ENCODE measurements at regions not wholly inside any gene's neighbourhood (a gene's known extent, or its start where the extent isn't known, plus 50 kb on each side); places are given as distances from the start of the nearest gene placed in this dataset.

DNA sequence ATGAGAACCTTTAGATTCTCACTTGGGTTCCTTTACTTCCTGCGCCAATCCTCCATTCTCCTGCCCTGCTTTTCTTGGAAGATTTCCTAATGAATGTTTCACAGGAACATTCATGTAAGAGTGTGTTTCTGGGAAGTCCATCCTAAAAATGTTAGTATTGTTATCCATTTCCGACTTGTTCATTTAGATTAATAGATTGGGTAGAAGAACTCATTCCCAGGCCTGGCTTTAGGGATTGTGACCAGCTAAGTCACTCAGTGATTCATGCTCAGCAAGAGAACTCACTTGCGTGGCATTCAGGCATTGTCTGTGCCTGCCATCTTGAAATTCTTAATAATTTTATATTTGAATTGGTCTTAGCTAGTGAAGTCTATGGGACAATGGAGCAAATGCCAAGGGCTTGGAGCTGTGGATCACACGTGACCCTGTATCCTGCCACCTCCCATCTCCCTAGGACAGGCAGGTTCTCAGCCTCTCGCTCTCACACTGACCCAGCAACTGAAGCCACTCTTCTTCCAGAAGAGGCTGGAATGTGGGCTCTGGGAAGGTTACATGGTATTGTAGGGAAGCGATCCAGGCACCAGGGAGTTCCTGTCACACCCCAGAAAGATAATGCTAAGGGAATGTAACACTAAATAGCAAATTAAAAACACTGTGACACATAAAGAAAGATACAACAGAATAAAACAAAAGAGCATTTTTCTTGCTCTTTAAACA lies 562.1 kb downstream of the TMA16 start:
- TF ChIP-seq CTCF (IDR thresholded peaks at IDR 0.05) (no peak), EP300 (IDR thresholded peaks at IDR 0.05) (no peak), JUNB (IDR thresholded peaks at IDR 0.05) (no peak), MAFK (IDR thresholded peaks at IDR 0.05; ENCODE audit: partially characterized antibody) (no peak), CBX2 (IDR thresholded peaks at IDR 0.05; ENCODE audit: borderline replicate concordance, low read depth) (no peak), FOSL2 (IDR thresholded peaks at IDR 0.05) (no peak), FOSL2 (CRISPR knock-in tag; IDR thresholded peaks at IDR 0.05) (no peak), HDAC2 (IDR thresholded peaks at IDR 0.05) (no peak), JUN (IDR thresholded peaks at IDR 0.05) (no peak), POLR2A (IDR thresholded peaks at IDR 0.05; ENCODE audit: low read length) (no peak), BHLHE40 (IDR thresholded peaks at IDR 0.05; ENCODE audit: low read depth, low read length) (no peak)
- TF ChIP-seq, protein P1, sequence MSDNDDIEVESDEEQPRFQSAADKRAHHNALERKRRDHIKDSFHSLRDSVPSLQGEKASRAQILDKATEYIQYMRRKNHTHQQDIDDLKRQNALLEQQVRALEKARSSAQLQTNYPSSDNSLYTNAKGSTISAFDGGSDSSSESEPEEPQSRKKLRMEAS (IDR thresholded peaks at IDR 0.05) = no peak

All from A549 (cell line).